ENCODE measurements at regions not wholly inside any gene's neighbourhood (a gene's known extent, or its start where the extent isn't known, plus 50 kb on each side); places are given as distances from the start of the nearest gene placed in this dataset.

DNA sequence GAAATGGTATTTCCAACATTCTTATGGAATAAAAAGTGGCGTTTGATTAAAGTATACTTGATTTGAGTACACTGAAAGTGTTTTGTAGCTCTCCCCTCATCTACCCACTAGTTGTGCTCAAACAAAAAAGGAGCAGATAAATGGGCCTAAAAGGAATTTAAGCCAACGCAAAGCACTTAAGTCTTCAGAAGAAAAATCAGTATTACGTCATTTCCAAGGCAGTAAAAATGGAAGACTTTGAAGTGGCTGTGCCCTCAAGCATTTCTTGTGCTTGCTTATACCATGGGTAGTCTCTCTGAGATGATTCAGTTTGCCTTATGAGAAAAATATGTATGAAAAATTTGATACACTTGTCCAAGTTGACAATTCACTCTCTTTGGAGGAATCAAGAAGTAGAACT is 279.9 kb upstream of the CD180 start:
- TF ChIP-seq, protein P1, sequence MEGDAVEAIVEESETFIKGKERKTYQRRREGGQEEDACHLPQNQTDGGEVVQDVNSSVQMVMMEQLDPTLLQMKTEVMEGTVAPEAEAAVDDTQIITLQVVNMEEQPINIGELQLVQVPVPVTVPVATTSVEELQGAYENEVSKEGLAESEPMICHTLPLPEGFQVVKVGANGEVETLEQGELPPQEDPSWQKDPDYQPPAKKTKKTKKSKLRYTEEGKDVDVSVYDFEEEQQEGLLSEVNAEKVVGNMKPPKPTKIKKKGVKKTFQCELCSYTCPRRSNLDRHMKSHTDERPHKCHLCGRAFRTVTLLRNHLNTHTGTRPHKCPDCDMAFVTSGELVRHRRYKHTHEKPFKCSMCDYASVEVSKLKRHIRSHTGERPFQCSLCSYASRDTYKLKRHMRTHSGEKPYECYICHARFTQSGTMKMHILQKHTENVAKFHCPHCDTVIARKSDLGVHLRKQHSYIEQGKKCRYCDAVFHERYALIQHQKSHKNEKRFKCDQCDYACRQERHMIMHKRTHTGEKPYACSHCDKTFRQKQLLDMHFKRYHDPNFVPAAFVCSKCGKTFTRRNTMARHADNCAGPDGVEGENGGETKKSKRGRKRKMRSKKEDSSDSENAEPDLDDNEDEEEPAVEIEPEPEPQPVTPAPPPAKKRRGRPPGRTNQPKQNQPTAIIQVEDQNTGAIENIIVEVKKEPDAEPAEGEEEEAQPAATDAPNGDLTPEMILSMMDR (IDR thresholded peaks at IDR 0.05; ENCODE audit: insufficient read depth, low read length, poor library complexity, severe bottlenecking), result no peak
- no peak for TF ChIP-seq EZH2phosphoT487 (conservative IDR thresholded peaks at IDR 0.05; ENCODE audit: low read length)
